ENCODE measurements at regions not wholly inside any gene's neighbourhood (a gene's known extent, or its start where the extent isn't known, plus 50 kb on each side); places are given as distances from the start of the nearest gene placed in this dataset.

- H3K9me3 ChIP-seq, result no peaks in the 10 kb centered on the region
- no peaks in the 10 kb centered on the region for H3K36me3 ChIP-seq
- H3K27me3 ChIP-seq, result no peaks in the 10 kb centered on the region
- no peak for TF ChIP-seq POLR2A (IDR thresholded peaks at IDR 0.05)
- no peak for TF ChIP-seq CTCF (IDR thresholded peaks at IDR 0.05)
- H3K27ac ChIP-seq, result no peak overlapping the region
- H3K4me1 ChIP-seq, result no peaks in the 10 kb centered on the region
- no peak overlapping the region for H3K4me3 ChIP-seq
- DNase-seq, result no peak
Measured at GRCh38 chr16:64305663-64306062, 816.2 kb downstream of the CDH11 start.

- H3K9me3 ChIP-seq, result no peaks in the 10 kb centered on the region
- no peaks in the 10 kb centered on the region for H3K36me3 ChIP-seq
- H3K27ac ChIP-seq, result no peak overlapping the region
- no peaks in the 10 kb centered on the region for H3K4me1 ChIP-seq
- no peak overlapping the region for H3K4me3 ChIP-seq
- no peak for DNase-seq
- no peak for TF ChIP-seq POLR2A (IDR thresholded peaks at IDR 0.05)
- TF ChIP-seq CTCF (IDR thresholded peaks at IDR 0.05), result no peak
- H3K27me3 ChIP-seq, result no peaks in the 10 kb centered on the region
Measured at GRCh38 chr16:64304951-64305350, 816.9 kb downstream of the CDH11 start.

- Histone ChIP-seq H3K27ac (no peak overlapping the region), H3K4me1 (no peaks in the 10 kb centered on the region), H3K4me3 (no peak overlapping the region), H3K36me3 (no peaks in the 10 kb centered on the region), H3K27me3 (no peaks in the 10 kb centered on the region), H3K9me3 (no peaks in the 10 kb centered on the region)
- no peak for DNase-seq
- TF ChIP-seq POLR2A (IDR thresholded peaks at IDR 0.05) (no peak), CTCF (IDR thresholded peaks at IDR 0.05) (no peak)
Measured at GRCh38 chr16:64304396-64304795, 817.5 kb downstream of the CDH11 start.

GRCh38 chr16:64297863-64298600, 823.8 kb downstream of the CDH11 start:
- H3K27me3 ChIP-seq, result no peaks in the 10 kb centered on the region
- H3K4me1 ChIP-seq, result no peaks in the 10 kb centered on the region
- no peak overlapping the region for H3K27ac ChIP-seq
- H3K36me3 ChIP-seq, result no peaks in the 10 kb centered on the region
- no peak for DNase-seq
- TF ChIP-seq CTCF (IDR thresholded peaks at IDR 0.05), result no peak
- TF ChIP-seq POLR2A (IDR thresholded peaks at IDR 0.05), result no peak
- no peak overlapping the region for H3K4me3 ChIP-seq
- no peaks in the 10 kb centered on the region for H3K9me3 ChIP-seq

- no peak for DNase-seq
- H3K27me3 ChIP-seq, result no peaks in the 10 kb centered on the region
- no peaks in the 10 kb centered on the region for H3K9me3 ChIP-seq
- TF ChIP-seq POLR2A (IDR thresholded peaks at IDR 0.05), result no peak
- TF ChIP-seq CTCF (IDR thresholded peaks at IDR 0.05), result no peak
- H3K4me3 ChIP-seq, result no peak overlapping the region
- H3K27ac ChIP-seq, result no peak overlapping the region
- no peaks in the 10 kb centered on the region for H3K4me1 ChIP-seq
- H3K36me3 ChIP-seq, result no peaks in the 10 kb centered on the region
Measured at GRCh38 chr16:64295466-64295865, 826.4 kb downstream of the CDH11 start.

- TF ChIP-seq POLR2A (IDR thresholded peaks at IDR 0.05) (no peak), CTCF (IDR thresholded peaks at IDR 0.05) (no peak)
- Histone ChIP-seq H3K9me3 (no peaks in the 10 kb centered on the region), H3K4me1 (no peaks in the 10 kb centered on the region), H3K27me3 (no peaks in the 10 kb centered on the region), H3K4me3 (no peak overlapping the region), H3K27ac (no peak overlapping the region), H3K36me3 (no peaks in the 10 kb centered on the region)
- no peak for DNase-seq
Measured at GRCh38 chr16:64292953-64293352, 828.9 kb downstream of the CDH11 start.
